GM23338 (cell line): ENCODE measurements at regions not wholly inside any gene's neighbourhood (a gene's known extent, or its start where the extent isn't known, plus 50 kb on each side); places are given as distances from the start of the nearest gene placed in this dataset.
A peak's percentile ranks its signal among the peaks of the same experiment; 100 is the strongest.

Experiments
- ATAC-seq: fragments of 200-7000 bp; cut with Tn5 transposase; 3 replicates; pipeline ENCODE4 v1.9.1; 2020
- DNase-seq: peaks from one replicate; pipeline ENCODE4 v3.0.0-alpha.2; 2015; ENCODE audit warnings: low spot score
- H2AFZ ChIP-seq: fragments of 200-600 bp; sonication (generic); 2 replicates; pipeline ENCODE4 v1.8.0; 2016; ENCODE audit warnings: antibody characterized with exemption, mild to moderate bottlenecking, moderate library complexity
- H3F3A ChIP-seq: fragments of 200-600 bp; sonication (generic); replicated peaks from 2 replicates; pipeline ENCODE4 v1.8.0; 2017; ENCODE audit warnings: antibody characterized with exemption, mixed run types, low read depth
- H3K27ac ChIP-seq: fragments of 200-600 bp; sonication (generic); 2 replicates; pipeline ENCODE4 v1.6.1; 2016; ENCODE audit warnings: low read depth
- H3K27me3 ChIP-seq: fragments of 200-600 bp; sonication (generic); 2 replicates; pipeline ENCODE4 v1.8.0; 2016; ENCODE audit warnings: mild to moderate bottlenecking, mixed run types, moderate library complexity; ENCODE audit not compliant: insufficient read depth
- H3K36me3 ChIP-seq: fragments of 200-600 bp; sonication (generic); 2 replicates; pipeline ENCODE4 v1.8.0; 2016; ENCODE audit warnings: mild to moderate bottlenecking; ENCODE audit not compliant: insufficient read depth
- H3K4me1 ChIP-seq: fragments of 200-600 bp; sonication (generic); 2 replicates; pipeline ENCODE4 v1.8.0; 2016; ENCODE audit warnings: mild to moderate bottlenecking, moderate library complexity; ENCODE audit not compliant: insufficient read depth
- H3K4me2 ChIP-seq: fragments of 200-600 bp; sonication (generic); 2 replicates; pipeline ENCODE4 v1.7.1; 2017; ENCODE audit warnings: mixed run types
- H3K4me3 ChIP-seq: fragments of 200-600 bp; sonication (generic); 2 replicates; pipeline ENCODE4 v1.6.1; 2016; ENCODE audit warnings: mixed run types
- H3K79me2 ChIP-seq: fragments of 200-600 bp; sonication (generic); replicated peaks from 2 replicates; pipeline ENCODE4 v1.8.0; 2017; ENCODE audit warnings: mild to moderate bottlenecking; ENCODE audit not compliant: insufficient read depth
- H3K9me2 ChIP-seq: fragments of 200-600 bp; sonication (generic); 2 replicates; pipeline ENCODE4 v1.8.0; 2017; ENCODE audit not compliant: insufficient read depth
- H4K20me1 ChIP-seq: fragments of 200-600 bp; sonication (generic); replicated peaks from 2 replicates; pipeline ENCODE4 v1.8.0; 2017; ENCODE audit warnings: mild to moderate bottlenecking; ENCODE audit not compliant: insufficient read depth
- H3K27ac Mint-ChIP-seq: 2 replicates; pipeline ENCODE4 v1.8.0; 2020; ENCODE audit warnings: inconsistent platforms, mild to moderate bottlenecking, moderate library complexity, mixed read lengths
- H3K27me3 Mint-ChIP-seq: 3 replicates; pipeline ENCODE4 v1.8.0; 2022; ENCODE audit warnings: low read depth, mild to moderate bottlenecking, moderate library complexity, mixed read lengths, inconsistent platforms; ENCODE audit not compliant: insufficient read depth, poor library complexity
- H3K36me3 Mint-ChIP-seq: 3 replicates; pipeline ENCODE4 v1.8.0; 2021; ENCODE audit warnings: low read depth, mild to moderate bottlenecking, inconsistent platforms, moderate library complexity, mixed read lengths
- H3K4me1 Mint-ChIP-seq: 3 replicates; pipeline ENCODE4 v1.8.0; 2020; ENCODE audit warnings: mild to moderate bottlenecking, inconsistent platforms, mixed read lengths
- H3K4me3 Mint-ChIP-seq: 3 replicates; pipeline ENCODE4 v1.8.0; 2021; ENCODE audit warnings: moderate library complexity, mild to moderate bottlenecking, inconsistent platforms, mixed read lengths
- H3K9me3 Mint-ChIP-seq: 3 replicates; pipeline ENCODE4 v1.8.0; 2020; ENCODE audit warnings: moderate library complexity, mild to moderate bottlenecking, inconsistent platforms, mixed read lengths
- CREB1 ChIP-seq: fragments of 250-450 bp; sonication (Bioruptor Pico); IDR thresholded peaks from 2 replicates; pipeline ENCODE4 v1.5.0; 2020; ENCODE audit warnings: low read depth, mild to moderate bottlenecking, moderate library complexity
- ETS1 ChIP-seq: IDR thresholded peaks from 2 replicates; pipeline ENCODE4 v1.6.1; 2016; ENCODE audit warnings: antibody characterized with exemption
- EZH2 ChIP-seq: fragments of 200-600 bp; sonication (generic); IDR thresholded peaks from one replicate; pipeline ENCODE4 v1.8.0; 2017; ENCODE audit warnings: antibody characterized with exemption, mild to moderate bottlenecking, low read depth; ENCODE audit not compliant: unreplicated experiment
- NANOG ChIP-seq: IDR thresholded peaks from 2 replicates; pipeline ENCODE4 v1.6.1; 2016; ENCODE audit warnings: antibody characterized with exemption, borderline replicate concordance
- POLR2AphosphoS5 ChIP-seq: IDR thresholded peaks from 2 replicates; pipeline ENCODE4 v1.6.1; 2016; ENCODE audit warnings: antibody characterized with exemption, low read depth
- REST ChIP-seq: IDR thresholded peaks from one replicate; pipeline ENCODE4 v1.6.1; 2018; ENCODE audit warnings: antibody characterized with exemption; ENCODE audit not compliant: unreplicated experiment
- ZNF462 ChIP-seq: fragments of 250-450 bp; sonication (Bioruptor Pico); IDR thresholded peaks from 2 replicates; pipeline ENCODE4 v1.5.0; 2020; ENCODE audit warnings: mild to moderate bottlenecking, moderate library complexity

GRCh38 chr1:98391175-98391574 is 270.3 kb upstream of the SNX7 start (continued):
- TF ChIP-seq ZNF462 (CRISPR knock-in tag) (no peak), CREB1 (CRISPR knock-in tag) (no peak)

- Mint-ChIP-seq H3K9me3 (no peaks in the 10 kb centered on the region), H3K27me3 (no peaks in the 10 kb centered on the region), H3K27ac (no peak overlapping the region), H3K36me3 (no peaks in the 10 kb centered on the region), H3K4me1 (peaks cover 4% of the 10 kb centered on the region; the same call in 1 of the 3 replicates), H3K4me3 (no peak overlapping the region)
- no peak overlapping the region for H3K4me3 ChIP-seq
- H3K4me2 ChIP-seq: no peak overlapping the region
- no peaks in the 10 kb centered on the region for H3K27me3 ChIP-seq
- no peak for TF ChIP-seq CREB1 (CRISPR knock-in tag)
- no peak for DNase-seq
- H2AFZ ChIP-seq: peak overlapping the region; percentile 49; the same call in 1 of the 2 replicates
- no peak overlapping the region for H3K27ac ChIP-seq
- no peaks in the 10 kb centered on the region for H3K4me1 ChIP-seq
- no peaks in the 10 kb centered on the region for H3K9me2 ChIP-seq
- no peaks in the 10 kb centered on the region for H4K20me1 ChIP-seq
- H3F3A ChIP-seq: no peaks in the 10 kb centered on the region
- no peaks in the 10 kb centered on the region for H3K79me2 ChIP-seq
- ATAC-seq: no peak
- H3K36me3 ChIP-seq: no peaks in the 10 kb centered on the region
Measured at GRCh38 chr1:98389809-98390208, 271.7 kb upstream of the SNX7 start.

- Mint-ChIP-seq H3K27me3 (no peaks in the 10 kb centered on the region), H3K27ac (no peak overlapping the region), H3K4me3 (no peak overlapping the region), H3K4me1 (peaks cover 4% of the 10 kb centered on the region; the same call in 1 of the 3 replicates), H3K36me3 (no peaks in the 10 kb centered on the region), H3K9me3 (no peaks in the 10 kb centered on the region)
- no peaks in the 10 kb centered on the region for H3K79me2 ChIP-seq
- no peak overlapping the region for H2AFZ ChIP-seq
- no peak for DNase-seq
- no peak overlapping the region for H3K4me2 ChIP-seq
- H3K36me3 ChIP-seq: no peaks in the 10 kb centered on the region
- no peaks in the 10 kb centered on the region for H3K4me1 ChIP-seq
- H3K27ac ChIP-seq: no peak overlapping the region
- H3F3A ChIP-seq: no peaks in the 10 kb centered on the region
- no peaks in the 10 kb centered on the region for H4K20me1 ChIP-seq
- ATAC-seq: no peak
- H3K9me2 ChIP-seq: no peaks in the 10 kb centered on the region
- no peaks in the 10 kb centered on the region for H3K27me3 ChIP-seq
- H3K4me3 ChIP-seq: no peak overlapping the region
- no peak for TF ChIP-seq ETS1
- TF ChIP-seq POLR2AphosphoS5: no peak
- no peak for TF ChIP-seq REST
- TF ChIP-seq EZH2: no peak
- no peak for TF ChIP-seq NANOG
- TF ChIP-seq CREB1 (CRISPR knock-in tag): no peak
Measured at GRCh38 chr1:98388441-98388840, 273.1 kb upstream of the SNX7 start.
